WERI-Rb-1 (cell line): ENCODE measurements at regions not wholly inside any gene's neighbourhood (a gene's known extent, or its start where the extent isn't known, plus 50 kb on each side); places are given as distances from the start of the nearest gene placed in this dataset.
A peak's percentile ranks its signal among the peaks of the same experiment; 100 is the strongest.

Source experiments
- DNase-seq: peaks from one replicate; pipeline ENCODE4 v3.0.0-alpha.2; 2020
- H3K27ac ChIP-seq: fragments of 250-450 bp; sonication (Bioruptor Pico); 2 replicates; pipeline ENCODE4 v1.5.1; 2020; ENCODE audit warnings: mild to moderate bottlenecking, moderate library complexity
- H3K27me3 ChIP-seq: fragments of 250-450 bp; sonication (Bioruptor Pico); 2 replicates; pipeline ENCODE4 v1.5.1; 2021; ENCODE audit warnings: mild to moderate bottlenecking, low read depth, moderate library complexity; ENCODE audit not compliant: insufficient read depth, severe bottlenecking
- H3K36me3 ChIP-seq: fragments of 250-450 bp; sonication (Bioruptor Pico); 2 replicates; pipeline ENCODE4 v1.5.1; 2020; ENCODE audit warnings: mild to moderate bottlenecking, moderate library complexity
- H3K4me3 ChIP-seq: 2 replicates; pipeline ENCODE4 v1.5.1; 2011; ENCODE audit warnings: low read depth, mild to moderate bottlenecking, control low read depth, low read length
- H3K9me3 ChIP-seq: fragments of 250-450 bp; sonication (Bioruptor Pico); 2 replicates; pipeline ENCODE4 v1.5.1; 2021; ENCODE audit warnings: mild to moderate bottlenecking, moderate library complexity; ENCODE audit not compliant: severe bottlenecking
- CTCF ChIP-seq: IDR thresholded peaks from 2 replicates; pipeline ENCODE4 v1.5.1; 2011; ENCODE audit warnings: low read depth, mild to moderate bottlenecking, control low read depth, inconsistent platforms, low read length

GRCh38 chr2:9156483-9156882 is 50.1 kb upstream of the ASAP2 start:
- no peak for DNase-seq
- H3K27me3 ChIP-seq = no peaks in the 10 kb centered on the region
- no peak overlapping the region for H3K27ac ChIP-seq
- no peaks in the 10 kb centered on the region for H3K9me3 ChIP-seq
- no peaks in the 10 kb centered on the region for H3K36me3 ChIP-seq
- no peak for TF ChIP-seq CTCF
- H3K4me3 ChIP-seq = no peak overlapping the region

- TF ChIP-seq CTCF = no peak
These were observed 52.6 kb upstream of the ASAP2 start for GRCh38 chr2:9154061-9154460.

GRCh38 chr2:9153643-9153980 is 53.0 kb upstream of the ASAP2 start:
- TF ChIP-seq CTCF = no peak
- H3K27ac ChIP-seq = no peak overlapping the region
- H3K36me3 ChIP-seq = no peaks in the 10 kb centered on the region
- H3K4me3 ChIP-seq = no peak overlapping the region
- DNase-seq = no peak
- H3K9me3 ChIP-seq = no peaks in the 10 kb centered on the region
- no peaks in the 10 kb centered on the region for H3K27me3 ChIP-seq

More at GRCh38 chr2:9154061-9154460, 52.6 kb upstream of the ASAP2 start:
- DNase-seq = no peak
- no peaks in the 10 kb centered on the region for H3K27me3 ChIP-seq
- no peak overlapping the region for H3K4me3 ChIP-seq
- H3K9me3 ChIP-seq = no peaks in the 10 kb centered on the region
- no peaks in the 10 kb centered on the region for H3K36me3 ChIP-seq
- no peak overlapping the region; the same call in 1 of the 2 replicates for H3K27ac ChIP-seq

GRCh38 chr2:9152975-9153642 is 53.5 kb upstream of the ASAP2 start:
- Histone ChIP-seq H3K4me3 (no peak overlapping the region), H3K27me3 (no peaks in the 10 kb centered on the region), H3K36me3 (no peaks in the 10 kb centered on the region), H3K27ac (no peak overlapping the region), H3K9me3 (no peaks in the 10 kb centered on the region)
- DNase-seq = peak; percentile 42
- TF ChIP-seq CTCF = no peak

GRCh38 chr2:9150906-9151305 is 55.7 kb upstream of the ASAP2 start:
- Histone ChIP-seq H3K36me3 (no peaks in the 10 kb centered on the region), H3K4me3 (no peak overlapping the region), H3K9me3 (no peaks in the 10 kb centered on the region), H3K27ac (no peak overlapping the region), H3K27me3 (no peaks in the 10 kb centered on the region)
- no peak for TF ChIP-seq CTCF
- DNase-seq = no peak

GRCh38 chr2:9150568-9150900 is 56.1 kb upstream of the ASAP2 start:
- Histone ChIP-seq H3K9me3 (no peaks in the 10 kb centered on the region), H3K27ac (no peak overlapping the region), H3K36me3 (no peaks in the 10 kb centered on the region), H3K4me3 (no peak overlapping the region), H3K27me3 (no peaks in the 10 kb centered on the region)
- DNase-seq = no peak
- TF ChIP-seq CTCF = no peak
